ENCODE measurements at regions not wholly inside any gene's neighbourhood (a gene's known extent, or its start where the extent isn't known, plus 50 kb on each side); places are given as distances from the start of the nearest gene placed in this dataset.

GRCh38 chr6:25169553-25169952 is 109.6 kb upstream of the CARMIL1 start:
- ChIA-PET CTCF (interaction anchor here (0.6 kb wide), 1 partner anchor 329 kb away, joined by 3 read pairs; no protein-coding TSS in a partner anchor), POLR2A (ENCODE audit: unreplicated experiment) (interaction anchor here (0.6 kb wide), 1 partner anchor 10 kb away, joined by 4 read pairs; no protein-coding TSS in a partner anchor)
- no peak overlapping the region for H3K4me3 ChIP-seq (ENCODE audit: insufficient read depth, low read depth, low read length)
- peak overlapping the region; percentile 65; the same call in 1 of the 2 replicates for H3K4ac ChIP-seq (ENCODE audit: low read depth, low read length)
- H3K27ac ChIP-seq (ENCODE audit: insufficient read depth, low read length) = peak overlapping the region; percentile 72; the same call in 1 of the 2 replicates
- no TSS peak for BruUV-seq (replicated peaks)
- DNase-seq (peak; percentile 60), ATAC-seq (ENCODE audit: low read depth) (no peak; the same call in 1 of the 2 replicates)
- TF ChIP-seq FOS (IDR thresholded peaks at IDR 0.05; ENCODE audit: low read depth, low read length) = 0 out of 2 replicates have a peak, but pooled peaks have one; percentile 6
- TF ChIP-seq NFE2L2 (IDR thresholded peaks at IDR 0.05; ENCODE audit: low read depth, low read length) = no peak
- 0 out of 2 replicates have a peak overlapping the region, but pooled peaks have one; percentile 15 for H3K14ac ChIP-seq (replicated peaks; ENCODE audit: low read depth, low read length)
- no peaks in the 10 kb centered on the region for H4K20me1 ChIP-seq (ENCODE audit: insufficient read depth, low read length)
- no peak overlapping the region for H2AFZ ChIP-seq (replicated peaks; ENCODE audit: low read length, poor library complexity)
- 0 out of 2 replicates have a peak overlapping the region, but pooled peaks have one; percentile 19 for H3K56ac ChIP-seq (ENCODE audit: extremely low read depth, insufficient read depth, low read length)
- peak overlapping the region; percentile 57; the same call in 2 of the 3 replicates for H2BK15ac ChIP-seq (ENCODE audit: low read depth, low read length)
- dilution Hi-C loops (cut with HindIII; ENCODE audit: low sequenced_read_pairs, unreplicated experiment) = no loop called here
- intact Hi-C loops (cut with micrococcal nuclease) = no loop called here
- H2BK120ac ChIP-seq (ENCODE audit: low read depth, low read length) = peak overlapping the region; percentile 70
- peak overlapping the region; percentile 30; the same call in 1 of the 2 replicates for H2BK20ac ChIP-seq (ENCODE audit: low read depth, low read length)
- no peak overlapping the region for H3K23ac ChIP-seq (ENCODE audit: low read depth, low read length)
- peak overlapping the region; percentile 34; the same call in 1 of the 2 replicates for H3K9ac ChIP-seq (ENCODE audit: low read depth, low read length)
- no peaks in the 10 kb centered on the region; the same call in 1 of the 2 replicates for H3K9me1 ChIP-seq (ENCODE audit: insufficient read depth, low read length)
- no peak overlapping the region for H3K4me2 ChIP-seq (ENCODE audit: low read depth, low read length)
- H3K79me1 ChIP-seq (ENCODE audit: low read depth in 1 of 2, low read length in 2 of 2) = no peaks in the 10 kb centered on the region
- no peaks in the 10 kb centered on the region for H3K36me3 ChIP-seq (ENCODE audit: control insufficient read depth, insufficient read depth, low read length)
- no peak overlapping the region for H2AK9ac ChIP-seq (replicated peaks; ENCODE audit: low read depth, low read length, poor library complexity)
- peak overlapping the region; percentile 79 for H4K5ac ChIP-seq (ENCODE audit: low read depth, low read length)
- H2BK5ac ChIP-seq (ENCODE audit: low read depth, low read length, poor library complexity, severe bottlenecking) = peak overlapping the region; percentile 88
- peak overlapping the region; percentile 66 to 88; a peak in 3 of 4 replicates for H4K8ac ChIP-seq (ENCODE audit: low read depth in 2 of 2, low read length in 2 of 2)
- peak overlapping the region; percentile 84 for H4K91ac ChIP-seq (ENCODE audit: insufficient read depth, low read depth, low read length)
- in situ Hi-C loops (cut with MboI; ENCODE audit: low sequenced_read_pairs) = no loop called here
- no peak overlapping the region for H2AK5ac ChIP-seq (ENCODE audit: low read depth, low read length)
- no peaks in the 10 kb centered on the region for H3K9me3 ChIP-seq (ENCODE audit: control insufficient read depth, insufficient read depth, low read length)
- H3K4me1 ChIP-seq (ENCODE audit: control insufficient read depth, insufficient read depth, low read length) = peaks cover 14% of the 10 kb centered on the region
- H3K27me3 ChIP-seq (ENCODE audit: control insufficient read depth, insufficient read depth, low read length) = no peaks in the 10 kb centered on the region
- peak overlapping the region; percentile 92; the same call in 1 of the 2 replicates for H3K18ac ChIP-seq (ENCODE audit: low read depth, low read length)

All from IMR-90 (cell line).